CD4-positive, alpha-beta T cell treated with Interleukin-15 for 1 hour (primary cell): ENCODE measurements at regions not wholly inside any gene's neighbourhood (a gene's known extent, or its start where the extent isn't known, plus 50 kb on each side); places are given as distances from the start of the nearest gene placed in this dataset.
"Not testable (repeated sequence)": the region's sequence is repeated elsewhere in the genome, so short reads cannot be mapped to it uniquely, and the experiment has no call there.

Source experiments
- DNase-seq: peaks from one replicate; pipeline ENCODE4 v3.0.0-alpha.2; 2020

DNA sequence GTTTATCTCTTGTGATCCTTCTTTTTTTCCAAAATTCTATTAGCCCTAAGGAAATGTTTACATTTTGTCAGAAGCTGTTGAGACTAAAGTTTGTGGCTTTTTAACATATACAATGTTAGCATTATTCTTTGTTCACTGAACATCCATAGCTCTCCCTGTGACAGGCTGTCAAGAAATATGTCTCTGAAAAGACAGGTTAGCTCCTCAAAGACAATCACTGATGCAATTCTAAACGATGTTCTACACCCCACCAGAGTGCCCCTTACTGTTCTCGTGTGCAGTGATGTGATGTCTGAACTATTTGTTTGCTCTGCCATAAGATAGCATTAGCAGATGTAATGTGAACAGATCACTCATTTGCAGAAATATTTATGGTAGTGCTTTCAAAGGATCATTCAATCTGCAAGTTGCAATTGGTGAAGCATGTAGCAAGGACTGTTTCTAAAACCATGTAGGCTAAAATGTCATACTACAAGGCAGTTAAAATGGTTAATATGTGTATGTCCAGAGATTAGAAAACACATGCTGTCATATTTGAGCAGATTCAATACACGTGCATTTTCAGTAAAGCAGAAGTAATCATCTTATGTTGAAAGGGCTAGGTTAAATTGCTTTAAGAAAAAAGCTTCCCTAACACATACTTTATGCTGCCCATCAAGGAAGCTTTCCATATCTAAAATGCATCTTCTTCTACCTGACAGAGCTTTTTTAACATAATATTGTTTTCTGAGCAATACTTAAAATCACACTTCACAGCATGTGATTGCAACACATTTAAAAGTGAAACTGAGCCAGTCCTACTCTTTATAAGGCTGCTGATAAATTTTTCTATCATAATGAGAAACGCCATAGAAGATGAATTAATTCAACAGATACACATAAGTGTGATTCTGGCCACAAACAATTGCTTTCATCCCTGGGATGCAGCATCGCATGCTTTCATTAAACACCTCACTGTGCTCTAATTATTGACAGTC is 285.7 kb upstream of the UBE2E3 start:
- DNase-seq: no peak

DNA sequence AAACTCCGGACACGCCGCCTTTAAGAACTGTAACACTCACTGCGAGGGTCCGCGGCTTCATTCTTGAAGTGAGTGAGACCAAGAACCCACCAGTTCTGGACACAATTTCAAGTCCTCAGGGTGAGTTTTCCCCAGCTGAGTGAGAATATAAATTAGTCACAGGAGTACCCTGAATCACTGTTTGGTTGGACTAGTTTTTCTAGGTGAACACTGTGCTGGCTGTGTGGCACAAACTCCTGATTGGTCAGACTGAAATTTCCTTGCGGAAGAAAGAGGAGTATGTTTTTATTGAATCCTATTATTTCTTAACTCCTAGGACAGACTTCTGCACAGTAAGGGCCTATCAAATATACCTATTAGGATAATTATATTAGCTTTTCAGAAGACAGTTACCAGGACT is 288.1 kb upstream of the UBE2E3 start:
- DNase-seq: no peak

DNA sequence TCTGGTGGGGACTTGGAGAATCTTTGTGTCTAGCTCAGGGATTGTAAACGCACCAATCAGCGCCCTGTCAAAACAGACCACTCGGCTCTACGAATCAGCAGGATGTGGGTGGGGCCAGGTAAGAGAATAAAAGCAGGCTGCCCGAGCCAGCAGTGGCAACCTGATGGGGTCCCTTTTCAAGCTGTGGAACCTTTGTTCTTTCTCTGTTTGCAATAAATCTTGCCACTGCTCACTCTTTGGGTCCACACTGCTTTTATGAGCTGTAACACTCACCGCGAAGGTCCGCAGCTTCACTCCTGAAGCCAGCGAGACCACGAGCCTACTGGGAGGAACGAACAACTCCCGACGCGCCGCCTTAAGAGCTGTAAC is 288.6 kb upstream of the UBE2E3 start:
- not testable (repeated sequence) for DNase-seq

DNA sequence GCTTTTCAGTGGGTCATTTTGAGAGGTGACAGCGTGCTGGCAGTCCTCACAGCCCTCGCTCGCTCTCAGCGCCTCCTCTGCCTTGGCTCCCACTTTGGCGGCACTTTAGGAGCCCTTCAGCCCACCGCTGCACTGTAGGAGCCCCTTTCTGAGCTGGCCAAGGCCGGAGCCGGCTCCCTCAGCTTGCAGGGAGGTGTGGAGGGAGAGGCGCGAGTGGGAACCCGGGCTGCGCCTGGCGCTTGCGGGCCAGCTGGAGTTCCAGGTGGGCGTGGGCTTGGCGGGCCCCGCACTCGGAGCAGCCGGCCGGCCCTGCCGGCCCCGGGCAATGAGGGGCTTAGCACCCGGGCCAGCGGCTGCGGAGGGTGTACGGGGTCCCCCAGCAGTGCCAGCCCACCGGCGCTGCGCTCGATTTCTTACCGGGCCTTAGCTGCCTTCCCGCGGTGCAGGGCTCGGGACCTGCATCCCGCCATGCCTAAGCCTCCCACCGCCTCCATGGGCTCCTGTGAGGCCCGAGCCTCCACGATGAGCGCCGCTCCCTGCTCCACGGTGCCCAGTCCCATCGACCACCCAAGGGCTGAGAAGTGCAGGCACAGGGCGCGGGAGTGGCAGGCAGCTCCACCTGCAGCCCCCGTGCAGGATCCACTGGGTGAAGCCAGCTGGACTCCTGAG is 289.1 kb upstream of the UBE2E3 start:
- not testable (repeated sequence) for DNase-seq

DNA sequence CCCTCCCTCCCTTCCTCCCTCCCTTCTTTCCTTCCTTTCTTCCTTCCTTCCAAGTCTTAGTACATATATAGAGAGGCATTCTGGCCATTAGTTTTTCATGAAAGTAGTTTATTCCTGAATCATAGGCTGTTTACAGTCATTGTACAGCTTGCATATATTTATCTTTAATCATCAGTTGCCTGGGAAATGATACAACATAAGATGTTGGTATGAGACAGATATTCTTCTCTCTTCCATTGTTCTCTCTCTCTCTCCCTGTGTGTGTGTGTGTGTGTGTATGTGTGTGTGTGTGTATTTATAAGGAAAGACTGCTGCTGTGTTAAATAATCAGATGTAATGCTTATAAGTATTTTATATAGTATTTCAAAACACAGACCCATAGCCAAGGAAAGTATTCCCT is 289.8 kb upstream of the UBE2E3 start:
- no peak for DNase-seq

DNA sequence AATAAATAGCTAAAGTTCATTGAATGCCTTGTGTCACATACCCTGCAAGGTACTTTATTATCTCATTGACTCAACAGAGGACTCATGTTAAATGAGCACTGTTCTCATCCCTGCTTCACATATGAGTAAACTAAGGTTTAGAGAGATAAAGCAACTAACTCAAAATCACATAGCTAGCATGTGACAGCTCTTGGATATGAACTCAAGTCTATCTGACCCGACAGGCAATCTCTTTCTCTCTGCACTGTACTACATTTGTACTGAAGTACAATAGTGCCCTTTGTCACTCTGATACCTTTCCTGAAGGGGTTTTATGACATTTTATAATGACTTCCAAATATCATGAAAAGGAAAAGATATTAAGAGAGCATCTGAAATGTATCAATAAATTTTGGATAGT is 297.5 kb upstream of the UBE2E3 start:
- DNase-seq: no peak

DNA sequence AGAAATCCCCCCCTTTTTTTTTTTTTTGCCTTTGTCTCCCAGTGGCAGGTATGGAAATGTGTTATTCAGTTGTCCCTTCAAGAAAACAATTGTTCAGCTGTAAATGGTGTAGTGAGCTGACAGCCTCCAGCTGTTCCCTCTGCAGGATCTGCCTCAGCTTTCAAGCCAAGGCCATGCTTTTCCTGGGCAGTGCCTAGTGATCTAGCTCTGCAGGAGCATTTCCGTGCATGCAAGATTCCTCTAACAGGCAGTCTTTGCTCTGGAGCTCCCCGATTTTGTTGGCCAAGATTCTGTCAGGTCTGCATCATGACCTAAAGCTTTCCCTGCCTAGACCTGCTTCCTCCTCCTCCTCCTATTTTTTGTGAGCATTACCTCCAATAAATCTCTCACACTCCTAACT is 300.7 kb upstream of the UBE2E3 start:
- DNase-seq: no peak

DNA sequence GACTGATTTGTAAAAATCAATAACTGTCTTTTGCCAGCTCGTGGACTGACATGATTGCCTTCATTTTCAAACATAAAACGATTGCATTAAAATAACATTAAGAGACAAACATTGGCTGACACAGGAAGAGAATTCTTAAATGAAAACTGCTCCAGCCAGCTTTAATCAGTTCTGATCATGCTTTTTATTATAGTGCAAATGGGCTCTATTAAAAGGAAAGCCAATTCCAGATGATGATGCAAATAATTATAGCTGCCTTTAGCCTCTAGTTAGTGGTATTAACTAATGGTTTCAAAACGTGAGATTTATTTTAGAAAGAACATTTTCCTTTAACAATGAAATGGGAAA is 301.8 kb upstream of the UBE2E3 start:
- no peak for DNase-seq

DNA sequence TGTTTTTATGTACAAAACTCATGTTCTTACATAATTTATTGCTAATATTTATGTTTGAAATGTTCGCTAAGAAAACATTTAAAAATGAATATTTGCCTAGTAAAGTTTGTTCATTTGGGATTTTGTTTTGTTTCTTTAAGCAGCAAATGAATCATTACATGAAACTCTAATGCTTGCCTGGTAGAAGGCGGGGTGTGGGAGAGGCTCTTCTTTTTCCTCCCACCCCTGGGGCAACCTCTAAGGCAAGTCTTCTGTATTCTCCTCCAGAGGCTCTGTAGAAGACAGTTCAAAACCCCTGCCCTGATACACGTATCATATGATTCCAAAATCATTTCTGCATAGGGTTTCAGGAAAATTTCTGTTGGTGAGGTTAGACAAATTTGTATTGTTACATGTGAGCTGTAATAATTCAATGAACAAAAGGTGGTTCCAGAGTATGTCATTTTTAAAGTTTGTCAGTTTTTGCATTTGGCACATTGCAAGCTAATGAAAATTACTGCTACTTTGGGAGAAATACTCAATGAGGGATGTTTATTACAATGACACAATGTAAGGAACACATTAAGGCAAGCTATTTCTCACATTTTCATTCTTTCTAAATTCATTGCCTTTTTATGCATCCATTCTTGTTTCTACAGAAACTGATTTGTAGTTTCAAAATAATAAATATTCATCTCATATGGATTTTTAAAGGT is 302.3 kb upstream of the UBE2E3 start:
- no peak for DNase-seq

DNA sequence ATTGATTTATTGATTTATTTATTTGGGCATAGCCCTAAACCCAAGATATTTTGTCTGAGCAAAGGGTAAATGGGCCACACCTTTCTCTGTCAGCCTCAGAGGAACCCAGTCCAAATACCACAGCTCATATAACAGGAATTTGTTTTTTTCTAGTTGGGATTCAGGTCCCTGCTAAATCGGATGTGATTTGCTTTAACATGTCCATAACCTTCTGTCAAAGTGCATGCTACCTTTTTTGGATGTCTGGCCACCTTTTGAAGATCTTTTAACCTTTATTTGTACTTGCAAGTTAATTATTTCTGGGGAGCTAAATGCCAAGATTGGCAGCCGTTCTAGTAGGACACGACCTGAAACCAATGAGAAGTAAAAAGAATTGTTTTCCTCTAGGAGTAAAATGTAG is 303.2 kb upstream of the UBE2E3 start:
- no peak for DNase-seq

DNA sequence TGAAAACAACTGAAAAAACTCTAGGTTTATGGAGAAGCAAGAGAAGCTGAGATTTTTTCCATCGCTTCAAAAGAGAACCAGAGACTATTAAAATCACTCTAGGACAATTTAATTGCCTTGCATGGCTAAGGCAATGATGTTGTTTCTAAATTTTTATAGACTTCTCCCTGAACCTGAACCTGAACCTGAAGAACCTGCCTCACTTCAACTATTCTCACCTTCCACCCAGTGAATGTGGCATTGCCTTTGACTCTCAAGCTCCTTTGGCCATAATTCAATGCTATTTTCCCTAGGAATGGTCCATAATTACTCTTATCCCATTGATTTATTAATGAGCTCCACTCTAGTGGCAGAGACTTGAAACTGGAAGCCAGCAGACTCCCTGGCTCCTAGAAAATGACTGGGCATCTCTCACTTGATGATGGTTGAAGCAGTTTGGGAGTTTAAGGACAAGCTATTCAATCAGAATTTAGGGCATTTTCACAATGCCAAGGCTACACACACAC is 303.8 kb upstream of the UBE2E3 start:
- no peak for DNase-seq

DNA sequence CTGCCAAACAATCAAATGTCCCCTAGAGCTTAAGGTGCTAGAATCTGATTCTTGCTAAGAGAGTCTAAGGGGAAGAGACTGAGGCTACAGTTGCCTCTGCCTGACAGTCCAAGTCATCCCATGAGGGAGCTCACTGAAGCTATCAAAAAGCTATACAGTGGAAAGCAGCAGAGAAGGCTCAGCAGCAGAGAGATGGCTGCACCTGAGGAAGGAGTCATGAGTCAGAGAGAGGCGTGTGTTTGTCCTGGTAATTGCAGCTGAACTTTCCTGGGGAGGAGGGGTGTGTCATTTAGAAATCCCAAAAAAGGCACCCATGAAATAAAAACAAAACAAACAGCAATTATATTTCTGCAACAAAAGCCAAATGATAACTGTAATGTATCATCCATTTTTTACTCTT is 305.2 kb upstream of the UBE2E3 start:
- no peak for DNase-seq

DNA sequence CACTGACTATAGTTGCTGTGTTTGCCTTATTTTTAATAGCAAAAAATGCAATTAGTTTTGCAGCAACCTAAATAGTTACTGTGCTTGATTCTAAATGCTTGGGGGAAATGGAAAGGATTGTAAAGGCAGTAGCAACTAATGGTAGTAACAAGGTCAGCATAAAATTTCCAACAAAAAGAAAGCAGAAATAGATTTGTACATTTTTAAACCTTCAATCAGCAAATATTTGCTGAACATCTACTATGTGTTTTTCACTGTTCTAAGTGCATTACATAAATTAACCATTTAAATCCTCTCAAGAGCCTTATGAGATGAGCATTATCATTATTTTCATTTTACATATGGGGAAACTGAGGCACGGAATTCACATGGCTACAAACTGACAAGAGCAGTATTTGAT is 308.0 kb upstream of the UBE2E3 start:
- no peak for DNase-seq

DNA sequence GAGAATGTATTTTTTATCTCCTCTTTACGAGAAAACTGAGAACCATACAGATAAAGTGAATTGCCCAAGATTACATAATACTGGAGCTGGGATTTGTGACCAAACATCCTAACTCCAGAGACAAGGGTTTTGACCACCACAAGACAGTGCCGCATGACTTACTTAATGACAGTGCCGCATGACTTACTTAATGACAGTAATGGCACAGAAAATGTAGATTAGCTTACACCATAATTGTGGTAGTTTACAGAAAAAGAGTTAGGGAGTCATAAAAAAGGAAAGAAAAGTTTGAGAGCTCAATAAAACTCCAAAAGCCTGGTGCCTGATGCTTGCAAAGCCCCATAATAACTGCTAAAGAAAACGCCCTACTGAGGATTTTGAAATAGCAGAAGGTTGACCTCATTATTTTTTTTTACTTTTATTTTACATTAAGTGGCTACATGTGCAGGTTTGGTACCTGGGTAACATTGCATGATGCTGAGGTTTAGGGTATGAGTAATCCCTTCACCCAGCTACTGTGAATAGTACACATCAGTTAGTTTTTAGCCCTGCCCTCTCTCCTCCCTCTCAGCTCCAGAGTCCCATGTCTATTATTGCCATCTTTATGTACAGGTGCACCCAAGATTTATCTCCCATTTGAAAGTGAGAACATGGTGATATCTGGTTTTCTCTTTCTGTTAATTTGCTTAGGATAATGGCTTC is 310.0 kb upstream of the UBE2E3 start:
- no peak for DNase-seq

DNA sequence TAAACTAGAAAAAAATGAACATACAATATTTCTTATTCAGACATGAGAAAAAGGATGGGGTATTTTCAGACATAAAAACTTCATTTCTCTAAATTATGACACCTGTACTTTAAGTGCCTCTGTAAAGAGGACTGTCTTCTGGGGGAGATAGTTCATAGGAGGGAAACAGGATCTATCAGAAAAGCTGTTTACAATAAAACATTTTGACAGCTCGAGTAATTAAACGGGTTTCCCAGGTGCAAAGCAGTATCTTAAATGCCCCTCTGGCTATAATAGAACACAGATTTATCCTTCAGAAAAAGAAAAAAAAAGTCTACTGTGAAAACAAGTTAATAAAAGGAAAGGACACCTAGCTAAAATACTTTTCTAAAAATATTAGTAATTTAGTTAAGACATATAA is 311.4 kb upstream of the UBE2E3 start:
- no peak for DNase-seq

DNA sequence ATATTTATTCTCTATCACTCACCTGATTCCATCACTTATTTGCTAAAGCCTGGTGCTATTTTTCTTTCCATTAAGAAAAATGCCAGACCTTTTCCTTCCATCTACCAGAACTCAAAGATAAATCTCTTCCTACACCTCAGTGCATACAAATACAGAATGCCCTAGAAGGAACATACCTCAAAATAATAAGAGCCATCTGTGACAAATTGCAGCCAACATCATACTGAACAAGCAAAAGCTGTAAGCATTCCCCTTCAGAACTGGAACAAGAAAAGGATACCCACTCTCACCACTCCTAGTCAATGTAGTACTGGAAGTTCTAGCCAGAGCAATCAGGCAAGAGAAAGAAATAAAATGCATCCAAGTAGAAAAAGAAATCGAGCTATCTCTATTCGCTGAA is 315.9 kb upstream of the UBE2E3 start:
- DNase-seq: no peak

DNA sequence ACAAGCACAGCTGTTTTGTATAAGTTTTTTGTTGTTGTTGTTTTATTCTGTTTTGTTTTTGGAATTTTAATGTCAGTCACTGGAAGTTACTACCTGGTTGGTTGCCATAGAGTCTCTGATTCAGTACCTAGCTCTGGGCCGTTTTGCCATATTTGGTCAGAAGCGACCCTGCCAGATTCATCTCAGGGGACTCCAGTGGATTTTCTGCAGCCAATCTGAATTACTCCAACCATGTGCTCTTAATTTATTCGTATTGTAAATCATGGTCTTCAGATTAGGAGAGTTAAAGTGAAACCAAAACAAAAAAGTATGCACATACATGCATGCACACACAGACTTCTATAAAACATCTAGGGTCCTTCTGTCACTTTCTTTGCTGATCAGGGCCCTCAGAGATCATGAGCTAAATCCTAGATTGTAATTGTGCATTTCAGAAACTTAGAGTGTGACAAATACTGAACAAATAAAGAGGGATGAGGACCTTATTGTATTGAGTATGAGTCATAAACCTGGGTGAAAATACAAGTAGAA is 317.4 kb upstream of the UBE2E3 start:
- DNase-seq: no peak

DNA sequence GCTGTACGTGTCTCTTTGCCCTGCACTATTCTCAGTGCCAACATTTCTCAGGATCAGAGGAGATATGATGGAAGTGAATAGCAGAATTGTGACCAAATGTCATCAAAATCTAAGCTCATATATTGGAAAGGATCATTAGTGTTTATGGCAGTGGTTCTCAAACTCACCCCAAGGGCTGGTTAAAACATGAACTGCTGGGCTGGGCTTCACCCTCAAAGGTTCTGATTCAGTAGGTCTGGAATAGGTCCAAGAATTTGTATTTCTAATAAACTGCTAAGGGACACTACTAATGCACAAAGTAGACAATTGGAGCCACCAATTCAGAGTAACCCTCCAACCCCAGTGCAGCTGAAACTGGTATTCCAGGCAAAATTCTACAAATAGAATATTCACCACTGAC is 317.9 kb upstream of the UBE2E3 start:
- DNase-seq: no peak

DNA sequence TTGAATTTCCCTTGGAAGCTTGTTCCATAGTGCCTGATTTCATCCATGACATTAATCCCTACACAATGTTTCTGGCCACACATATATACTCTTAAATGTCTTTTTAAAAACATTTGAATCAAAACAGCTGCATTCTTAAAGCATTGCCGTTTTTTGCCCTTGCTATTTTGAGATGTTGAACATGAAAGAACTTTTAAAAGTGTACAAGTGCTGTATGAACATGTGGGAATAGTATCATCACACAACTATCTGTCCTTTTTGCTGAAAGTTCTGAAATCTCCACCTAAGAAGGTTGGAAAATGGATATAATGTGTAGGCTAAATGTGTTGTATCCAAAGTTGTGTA is 318.7 kb upstream of the UBE2E3 start:
- no peak for DNase-seq

DNA sequence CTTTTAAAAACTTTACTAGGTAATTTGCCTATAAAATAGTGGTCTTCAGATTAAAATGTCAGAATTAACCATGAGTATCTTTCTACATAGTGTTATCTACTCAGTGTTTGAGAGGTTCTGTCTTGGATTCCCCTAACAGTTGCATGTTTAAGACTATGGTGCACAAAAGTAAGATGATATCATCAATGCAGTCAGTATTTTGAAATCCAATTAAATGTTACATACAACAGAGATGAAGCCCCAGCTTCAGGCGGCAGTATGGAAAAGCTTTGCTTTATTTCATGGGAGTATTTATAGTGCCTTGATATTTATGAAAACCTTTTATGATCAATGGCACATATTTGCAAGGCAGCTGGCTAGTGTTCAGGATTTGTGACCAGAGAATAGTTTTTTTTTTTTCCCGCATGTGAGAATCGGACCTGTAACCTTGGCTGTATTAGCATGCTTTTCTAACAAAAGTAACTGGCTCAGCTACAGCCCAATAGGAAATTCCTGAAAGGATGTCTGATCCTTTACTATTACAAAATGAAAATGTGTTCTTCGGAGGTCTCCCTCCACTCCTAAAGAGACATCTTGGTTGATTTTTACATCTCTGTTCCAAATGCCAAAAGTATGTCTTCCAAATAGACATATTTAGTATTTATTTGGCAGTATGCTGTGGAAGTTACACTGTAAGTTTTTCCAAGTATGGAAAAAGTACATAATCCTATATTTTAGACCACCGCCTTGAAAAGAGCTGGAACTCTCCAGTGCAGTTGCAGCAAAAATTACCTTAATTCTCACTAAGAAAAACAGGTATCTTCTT is 319.3 kb upstream of the UBE2E3 start:
- DNase-seq: no peak

DNA sequence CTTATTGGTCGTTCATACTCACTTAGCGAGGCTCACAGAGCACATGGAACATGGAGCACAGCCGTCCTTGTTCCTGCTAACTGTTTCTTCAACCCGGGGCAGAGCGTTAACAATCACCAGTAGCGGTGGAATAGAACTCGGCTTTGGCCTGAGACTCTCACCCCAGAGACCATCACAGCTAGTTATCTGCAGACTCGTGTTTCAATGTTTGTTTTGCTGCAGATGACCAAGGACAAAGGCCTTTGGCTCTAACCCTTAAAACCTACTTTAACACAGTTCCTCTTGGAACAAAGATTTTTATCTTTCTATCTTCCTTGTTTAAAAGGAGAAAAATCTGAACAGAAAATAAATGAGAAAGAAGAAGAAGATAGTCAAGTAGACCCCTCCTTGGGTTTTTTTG is 320.2 kb upstream of the UBE2E3 start:
- DNase-seq: no peak

DNA sequence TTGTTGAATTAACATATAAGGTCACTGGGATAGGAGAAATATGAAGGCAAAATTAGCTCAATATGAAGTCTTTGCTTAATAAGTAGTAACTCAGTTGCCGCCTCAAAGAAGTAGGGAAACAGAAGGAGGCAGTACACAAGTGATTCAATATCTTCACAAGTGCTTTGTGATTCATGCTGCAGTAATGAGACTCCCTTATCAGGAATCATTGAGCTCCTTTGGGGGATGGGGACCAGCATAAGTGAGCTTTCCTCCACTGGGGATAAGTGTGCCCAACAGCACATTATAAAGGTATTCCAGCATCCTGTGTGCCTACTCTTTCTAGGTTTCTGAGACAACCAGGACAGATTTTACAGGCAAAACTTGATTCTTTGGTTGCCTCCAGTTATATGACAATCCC is 323.4 kb upstream of the UBE2E3 start:
- DNase-seq: no peak
